B cell (primary cell): ENCODE measurements at regions not wholly inside any gene's neighbourhood (a gene's known extent, or its start where the extent isn't known, plus 50 kb on each side); places are given as distances from the start of the nearest gene placed in this dataset.

Source experiments
- CTCF ChIP-seq: fragments of 200-600 bp; IDR thresholded peaks from one replicate; pipeline ENCODE4 v1.8.0; 2022; ENCODE audit warnings: antibody characterized with exemption, mild to moderate bottlenecking
- EZH2 ChIP-seq: IDR thresholded peaks from 2 replicates; pipeline ENCODE4 v1.6.1; 2012; ENCODE audit warnings: borderline replicate concordance, low read depth, mild to moderate bottlenecking, moderate library complexity, low read length; ENCODE audit not compliant: insufficient read depth, poor library complexity, severe bottlenecking

GRCh38 chr6:4591218-4591617 is 185.0 kb upstream of the CDYL start:
- TF ChIP-seq CTCF (no peak), EZH2 (no peak)
